ENCODE measurements at regions not wholly inside any gene's neighbourhood (a gene's known extent, or its start where the extent isn't known, plus 50 kb on each side); places are given as distances from the start of the nearest gene placed in this dataset.
"Not testable (repeated sequence)": the region's sequence is repeated elsewhere in the genome, so short reads cannot be mapped to it uniquely, and the experiment has no call there.

GRCh38 chr9:40174035-40174434 is 818.6 kb downstream of the SPATA31A1 start:
- TF ChIP-seq CTCF, POLR2A (IDR thresholded peaks at IDR 0.05): not testable (repeated sequence)

Data from heart left ventricle (tissue), 13 donors.